Smooth muscle cell (in vitro differentiated cells): ENCODE measurements at regions not wholly inside any gene's neighbourhood (a gene's known extent, or its start where the extent isn't known, plus 50 kb on each side); places are given as distances from the start of the nearest gene placed in this dataset.

Experiments
- DNase-seq: peaks from one replicate; lab custom pipeline; 2025; ENCODE audit not compliant: unreplicated experiment; lab: John Stamatoyannopoulos, UW
- H2AFZ ChIP-seq: fragments of 200-600 bp; sonication (generic); 2 replicates; pipeline ENCODE4 v1.6.0; 2016; ENCODE audit warnings: antibody characterized with exemption, low read depth, mild to moderate bottlenecking
- H3F3A ChIP-seq: fragments of 200-600 bp; sonication (generic); 2 replicates; pipeline ENCODE4 v1.6.0; 2017; ENCODE audit warnings: antibody characterized with exemption, low read depth
- H3K27ac ChIP-seq: fragments of 200-600 bp; sonication (generic); 2 replicates; pipeline ENCODE4 v1.5.1; 2016; ENCODE audit warnings: low read depth, mild to moderate bottlenecking
- H3K27me3 ChIP-seq: fragments of 200-600 bp; sonication (generic); 2 replicates; pipeline ENCODE4 v1.6.1; 2016; ENCODE audit warnings: low read depth, mild to moderate bottlenecking
- H3K36me3 ChIP-seq: fragments of 200-600 bp; sonication (generic); 2 replicates; pipeline ENCODE4 v1.5.1; 2016; ENCODE audit warnings: low read depth
- H3K4me1 ChIP-seq: fragments of 200-600 bp; sonication (generic); 2 replicates; pipeline ENCODE4 v1.5.1; 2016; ENCODE audit warnings: low read depth
- H3K4me2 ChIP-seq: fragments of 200-600 bp; sonication (generic); 2 replicates; pipeline ENCODE4 v1.6.0; 2016; ENCODE audit warnings: mild to moderate bottlenecking
- H3K4me3 ChIP-seq: fragments of 200-600 bp; sonication (generic); 2 replicates; pipeline ENCODE4 v1.5.1; 2016; ENCODE audit warnings: mild to moderate bottlenecking
- H3K79me2 ChIP-seq: fragments of 200-600 bp; sonication (generic); 2 replicates; pipeline ENCODE4 v1.6.0; 2016; ENCODE audit warnings: low read depth, mild to moderate bottlenecking
- H3K9ac ChIP-seq: fragments of 200-600 bp; sonication (generic); 2 replicates; pipeline ENCODE4 v1.6.0; 2016; ENCODE audit warnings: low read depth
- H3K9me3 ChIP-seq: fragments of 200-600 bp; sonication (generic); replicated peaks from 2 replicates; pipeline ENCODE4 v1.5.1; 2016; ENCODE audit warnings: low read depth
- H4K20me1 ChIP-seq: fragments of 200-600 bp; sonication (generic); 2 replicates; pipeline ENCODE4 v1.6.0; 2016; ENCODE audit warnings: low read depth
- WGBS: methylation state at CpG from one replicate; pipeline ENCODE4 v1.1.7; 2016; ENCODE audit warnings: low lambda C conversion rate; 5-methylcytosine and 5-hydroxymethylcytosine counted together
- TF ChIP-seq, protein P1 (sequence below): fragments of 200-600 bp; sonication (generic); IDR thresholded peaks from 2 replicates; pipeline ENCODE4 v1.5.1; 2017; ENCODE audit warnings: borderline replicate concordance, mild to moderate bottlenecking, antibody characterized with exemption; ENCODE audit not compliant: insufficient read depth, poor library complexity, severe bottlenecking

GRCh38 chr4:119721878-119722277 is 93.3 kb upstream of the PDE5A start:
- no peak overlapping the region for H3K9ac ChIP-seq
- no peak overlapping the region for H3K4me2 ChIP-seq
- no peak overlapping the region for H2AFZ ChIP-seq
- no peaks in the 10 kb centered on the region for H3K27me3 ChIP-seq
- H4K20me1 ChIP-seq: no peaks in the 10 kb centered on the region
- no peaks in the 10 kb centered on the region for H3K79me2 ChIP-seq
- no peaks in the 10 kb centered on the region for H3K36me3 ChIP-seq
- no peaks in the 10 kb centered on the region for H3K9me3 ChIP-seq
- no peak overlapping the region for H3K4me3 ChIP-seq
- H3K27ac ChIP-seq: no peak overlapping the region
- TF ChIP-seq, protein P1, sequence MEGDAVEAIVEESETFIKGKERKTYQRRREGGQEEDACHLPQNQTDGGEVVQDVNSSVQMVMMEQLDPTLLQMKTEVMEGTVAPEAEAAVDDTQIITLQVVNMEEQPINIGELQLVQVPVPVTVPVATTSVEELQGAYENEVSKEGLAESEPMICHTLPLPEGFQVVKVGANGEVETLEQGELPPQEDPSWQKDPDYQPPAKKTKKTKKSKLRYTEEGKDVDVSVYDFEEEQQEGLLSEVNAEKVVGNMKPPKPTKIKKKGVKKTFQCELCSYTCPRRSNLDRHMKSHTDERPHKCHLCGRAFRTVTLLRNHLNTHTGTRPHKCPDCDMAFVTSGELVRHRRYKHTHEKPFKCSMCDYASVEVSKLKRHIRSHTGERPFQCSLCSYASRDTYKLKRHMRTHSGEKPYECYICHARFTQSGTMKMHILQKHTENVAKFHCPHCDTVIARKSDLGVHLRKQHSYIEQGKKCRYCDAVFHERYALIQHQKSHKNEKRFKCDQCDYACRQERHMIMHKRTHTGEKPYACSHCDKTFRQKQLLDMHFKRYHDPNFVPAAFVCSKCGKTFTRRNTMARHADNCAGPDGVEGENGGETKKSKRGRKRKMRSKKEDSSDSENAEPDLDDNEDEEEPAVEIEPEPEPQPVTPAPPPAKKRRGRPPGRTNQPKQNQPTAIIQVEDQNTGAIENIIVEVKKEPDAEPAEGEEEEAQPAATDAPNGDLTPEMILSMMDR: no peak
- no peak for DNase-seq
- no peaks in the 10 kb centered on the region for H3K4me1 ChIP-seq
- H3F3A ChIP-seq: no peaks in the 10 kb centered on the region
- 65% methylated on average over 1 of the region's 1 CpG for WGBS

GRCh38 chr4:119715490-119716445 is 87.2 kb upstream of the PDE5A start:
- Histone ChIP-seq H3K36me3 (no peaks in the 10 kb centered on the region), H2AFZ (no peak overlapping the region), H3K4me1 (no peaks in the 10 kb centered on the region), H3K9me3 (no peaks in the 10 kb centered on the region), H3K79me2 (no peaks in the 10 kb centered on the region), H3K9ac (no peak overlapping the region), H3K27me3 (no peaks in the 10 kb centered on the region), H3K27ac (no peak overlapping the region), H4K20me1 (no peaks in the 10 kb centered on the region), H3K4me3 (no peak overlapping the region), H3K4me2 (no peak overlapping the region), H3F3A (no peaks in the 10 kb centered on the region)
- TF ChIP-seq, protein P1: no peak
- WGBS: 90% methylated on average over 4 of the region's 4 CpGs
- DNase-seq: no peak

- TF ChIP-seq, protein P1: no peak
- H3K4me3 ChIP-seq: no peak overlapping the region
- no peaks in the 10 kb centered on the region for H3F3A ChIP-seq
- no peaks in the 10 kb centered on the region for H3K27me3 ChIP-seq
- no peaks in the 10 kb centered on the region for H4K20me1 ChIP-seq
- 92% methylated on average over 2 of the region's 2 CpGs for WGBS
- no peaks in the 10 kb centered on the region for H3K79me2 ChIP-seq
- no peaks in the 10 kb centered on the region for H3K4me1 ChIP-seq
- H3K4me2 ChIP-seq: no peak overlapping the region
- no peak overlapping the region for H3K9ac ChIP-seq
- no peak overlapping the region for H2AFZ ChIP-seq
- H3K27ac ChIP-seq: no peak overlapping the region
- no peak for DNase-seq
- H3K9me3 ChIP-seq: no peaks in the 10 kb centered on the region
- no peaks in the 10 kb centered on the region for H3K36me3 ChIP-seq
Observed at GRCh38 chr4:119709418-119709817, 80.8 kb upstream of the PDE5A start.
